HTR-8/SVneo (cell line): ENCODE measurements at regions not wholly inside any gene's neighbourhood (a gene's known extent, or its start where the extent isn't known, plus 50 kb on each side); places are given as distances from the start of the nearest gene placed in this dataset.

Experiments used
- DNase-seq: peaks from one replicate; pipeline ENCODE4 v3.0.0; 2011; ENCODE audit warnings: low spot score, mixed read lengths; ENCODE audit not compliant: insufficient read length
- FAIRE-seq: peaks from 2 replicates; lab custom pipeline; 2011; peaks lifted over from hg19 to GRCh38; lab: Jason Lieb, UNC

DNA sequence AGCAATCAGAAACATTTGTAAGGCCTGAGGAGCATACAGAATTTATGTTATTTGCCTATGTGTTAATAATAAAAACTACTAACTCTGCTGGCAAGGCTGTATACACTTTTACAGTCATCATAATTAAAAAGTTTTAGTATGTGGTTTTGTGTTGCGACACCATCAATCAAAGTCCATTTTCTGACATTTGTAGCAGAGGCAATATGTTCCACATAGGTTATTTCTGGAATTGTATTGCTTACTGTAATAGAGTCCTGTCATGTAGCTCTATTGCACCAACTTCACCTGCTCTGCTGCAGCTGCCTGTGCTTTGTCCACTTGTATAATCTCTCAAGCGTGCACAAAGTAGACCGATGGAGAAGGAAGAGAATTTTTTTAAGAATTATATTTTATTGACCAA, 501.8 kb downstream of the HACE1 start:
- FAIRE-seq (no peak), DNase-seq (no peak)

DNA sequence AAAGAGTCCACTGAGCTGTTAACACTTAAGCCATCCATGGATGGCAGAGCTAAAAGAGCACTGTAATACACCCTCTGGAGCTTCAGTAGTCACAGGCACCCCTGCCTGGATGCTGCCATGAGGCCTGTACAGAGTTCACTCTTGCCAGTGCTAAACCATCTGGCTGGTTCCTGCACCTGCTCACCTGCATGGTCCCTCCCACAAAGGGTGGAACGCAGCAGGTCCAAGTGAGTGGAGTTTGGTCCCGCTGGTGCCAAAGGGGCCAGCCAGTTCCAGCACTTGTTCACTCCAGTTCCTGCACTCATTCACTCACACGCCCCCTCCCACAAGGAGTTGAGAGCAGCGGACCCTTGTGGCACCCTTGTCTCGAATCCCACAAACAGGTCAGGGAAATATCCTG, 503.5 kb downstream of the HACE1 start:
- FAIRE-seq (no peak), DNase-seq (no peak)

DNA sequence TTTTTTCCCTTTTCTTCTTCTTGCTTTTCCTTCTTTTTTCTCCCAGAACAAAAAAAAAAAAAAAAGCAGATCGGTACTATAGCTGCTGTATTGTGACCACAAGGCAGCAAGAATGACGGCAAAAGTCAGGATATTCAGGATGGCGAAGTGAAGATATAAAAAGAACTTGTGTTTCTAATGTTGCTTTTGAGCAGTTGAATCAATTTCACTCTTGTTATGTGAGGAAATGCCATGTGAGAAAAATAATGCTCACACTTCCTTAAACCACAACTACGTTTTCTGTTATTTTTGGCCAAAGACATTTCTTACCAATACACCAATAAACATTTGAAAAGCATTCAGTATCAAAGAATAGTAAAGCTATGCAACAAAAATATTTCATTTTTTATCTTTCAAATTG, 510.5 kb downstream of the HACE1 start:
- FAIRE-seq (no peak), DNase-seq (no peak)

DNA sequence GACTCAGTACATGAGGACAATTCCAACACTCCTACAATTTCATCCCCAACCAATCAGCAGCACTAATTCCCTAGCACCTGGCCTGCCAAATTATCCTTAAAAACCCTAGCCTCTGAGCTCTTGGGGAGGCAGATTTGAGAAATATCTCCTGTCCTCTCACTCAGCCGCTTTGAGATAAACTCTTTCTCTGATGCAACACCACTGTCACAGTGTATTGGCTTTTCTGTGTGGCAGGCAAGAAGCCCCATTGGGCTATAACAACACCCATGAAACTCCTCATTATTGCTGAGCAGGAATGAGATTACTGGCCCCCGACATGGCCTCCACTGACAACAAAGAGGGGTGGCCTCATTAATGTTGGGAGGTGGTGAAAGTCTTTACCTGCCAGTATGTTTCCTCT, 515.5 kb downstream of the HACE1 start:
- FAIRE-seq (no peak), DNase-seq (no peak)

DNA sequence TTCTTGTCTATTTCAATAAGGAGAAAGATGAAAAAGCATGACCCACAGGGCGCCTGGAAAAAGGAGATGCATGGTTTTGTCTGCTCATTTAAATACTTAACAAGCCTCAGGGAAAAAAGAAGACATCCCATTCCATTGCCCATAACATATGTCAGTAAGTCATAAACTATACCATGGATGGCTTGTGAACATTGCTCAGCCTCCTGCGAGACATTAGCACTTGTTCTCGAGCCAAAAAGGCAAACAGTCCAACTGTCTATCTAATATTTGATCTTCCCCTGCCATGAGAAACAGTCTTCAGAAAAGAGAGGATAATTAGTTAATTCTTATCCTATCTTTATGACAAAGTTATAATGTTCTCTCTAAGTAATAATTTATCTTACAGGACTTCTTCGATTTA, 527.4 kb downstream of the HACE1 start:
- FAIRE-seq (no peak), DNase-seq (no peak)

DNA sequence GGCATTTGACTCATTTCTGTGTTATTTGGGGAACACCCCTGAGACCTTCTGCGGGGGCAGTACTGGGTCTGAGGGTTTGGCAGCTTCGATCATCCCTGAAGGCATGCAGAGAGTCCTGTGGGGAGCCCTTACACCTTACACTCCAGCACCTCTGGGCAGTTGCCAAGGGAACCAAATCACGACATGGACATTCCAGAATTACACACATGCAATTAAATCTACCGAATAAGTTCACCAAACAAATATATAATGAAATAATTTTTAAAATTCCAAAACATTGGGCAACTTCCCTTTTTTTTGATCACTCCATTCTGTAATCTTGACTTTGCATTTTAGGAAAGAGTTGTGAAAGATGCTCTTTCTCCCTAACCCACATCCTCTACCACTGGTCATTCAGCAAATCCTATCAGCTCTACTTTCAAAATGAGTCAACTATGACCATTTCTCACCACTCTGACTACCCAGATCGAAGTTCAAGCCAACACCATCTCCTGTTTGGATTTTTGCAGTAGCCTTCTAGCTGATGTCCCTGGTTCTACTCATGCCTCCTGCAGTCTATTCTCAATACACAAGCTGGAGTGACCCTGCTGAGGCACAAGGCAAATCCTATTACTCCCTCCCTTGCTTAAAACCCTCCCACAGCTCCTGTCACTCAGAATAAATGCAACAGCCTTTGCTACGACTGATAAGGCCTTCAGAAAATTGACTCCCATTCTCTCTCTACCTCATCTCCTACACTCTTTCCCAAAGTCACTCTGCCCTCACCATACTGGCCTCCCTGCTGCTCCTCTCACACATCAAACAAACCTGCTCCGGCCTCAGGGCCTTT, 533.3 kb downstream of the HACE1 start:
- no peak for FAIRE-seq

DNA sequence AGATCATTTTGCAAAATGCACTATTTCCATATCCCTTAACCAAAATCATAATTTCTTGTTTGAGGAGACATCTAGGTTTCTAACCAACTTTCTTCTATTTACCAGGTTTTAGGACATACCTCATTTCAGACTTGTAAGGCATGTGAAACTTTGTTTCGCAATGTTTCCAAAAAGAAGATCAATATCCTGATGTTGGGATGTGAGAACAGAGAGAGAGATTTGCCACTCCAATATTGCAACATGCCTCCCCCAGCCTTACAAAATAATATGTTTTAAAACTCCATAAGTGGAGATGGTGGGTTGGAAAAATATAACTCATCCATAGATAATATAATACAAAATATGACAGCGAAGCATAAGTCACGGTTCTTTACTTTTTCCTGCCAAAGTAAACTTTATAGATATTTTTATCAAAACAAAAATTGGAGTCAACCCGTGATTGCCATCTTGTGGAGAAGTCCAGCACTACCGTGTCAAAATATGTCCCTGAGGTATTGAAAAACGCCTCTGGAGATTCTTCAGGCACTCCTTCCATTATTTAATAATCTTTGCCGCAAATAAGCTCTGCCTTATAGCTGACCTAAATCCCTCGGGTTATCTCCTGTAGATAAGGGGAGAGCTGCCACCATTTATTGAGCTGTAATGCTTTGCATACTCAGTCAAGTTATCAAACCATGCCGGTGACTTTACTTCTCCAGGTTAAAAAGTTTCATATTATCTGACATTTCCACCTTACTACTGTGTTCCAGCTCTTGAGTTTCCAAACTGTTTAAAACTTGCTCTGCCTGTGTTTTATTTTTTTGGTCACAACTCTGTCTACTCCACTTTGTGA, 534.2 kb downstream of the HACE1 start:
- FAIRE-seq = no peak
- peak; percentile 20 for DNase-seq

More for the DNA sequence above, 533.3 kb downstream of the HACE1 start:
- no peak for DNase-seq

DNA sequence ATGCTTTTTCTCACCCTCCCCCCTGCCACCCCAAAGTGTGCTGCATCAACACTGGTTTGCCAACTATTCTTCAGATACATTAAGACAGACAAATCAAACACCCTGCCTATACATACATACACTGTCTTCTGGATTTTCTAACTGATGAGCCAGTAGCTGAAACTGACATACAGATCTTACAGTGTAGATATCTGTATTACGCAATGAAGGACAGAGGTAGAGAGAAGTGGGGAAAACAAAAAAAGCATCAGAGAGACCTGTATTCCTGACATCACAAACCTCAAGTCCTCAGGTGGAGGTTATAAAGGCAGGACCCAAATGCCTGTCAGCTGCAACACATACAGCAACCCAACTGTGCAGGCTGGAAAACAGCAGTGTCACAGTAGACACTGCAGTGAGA, 535.4 kb downstream of the HACE1 start:
- DNase-seq (no peak), FAIRE-seq (no peak)

DNA sequence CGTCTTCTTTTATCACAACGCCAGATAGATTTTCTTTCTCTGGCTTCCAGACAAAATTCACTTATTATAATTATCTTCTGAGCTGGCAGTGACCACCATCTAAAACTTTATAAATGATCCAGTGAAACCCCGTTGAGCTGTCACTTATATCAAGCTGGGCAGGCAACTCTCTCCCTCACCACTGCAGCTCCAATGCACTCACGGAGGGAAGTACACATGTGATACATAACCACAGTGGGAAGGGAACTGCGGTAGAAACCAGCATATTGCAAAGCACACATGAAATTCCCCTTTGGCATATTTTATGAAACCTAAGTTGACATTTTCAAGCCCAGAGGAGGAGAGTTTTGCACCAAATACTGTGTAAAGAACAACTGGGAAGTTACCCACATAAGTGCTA, 536.9 kb downstream of the HACE1 start:
- DNase-seq = no peak

DNA sequence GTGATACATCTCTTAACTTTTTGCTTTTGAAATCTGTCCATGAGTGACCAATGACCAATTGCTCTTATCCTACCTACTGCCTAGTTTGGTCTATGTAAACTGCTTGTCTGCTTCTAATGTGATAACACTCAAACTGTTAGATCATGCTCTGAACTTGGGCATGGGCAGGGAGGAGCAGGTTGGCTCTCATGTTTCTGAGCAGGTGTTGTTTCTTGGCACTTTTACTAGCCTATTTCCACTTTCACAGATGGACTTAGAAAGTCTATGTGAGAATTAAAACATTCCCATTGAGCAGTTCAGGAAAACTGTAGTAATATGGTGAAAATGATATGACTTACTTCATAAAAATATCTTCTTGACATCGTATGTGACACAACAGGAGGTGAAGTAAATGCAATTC, 538.4 kb downstream of the HACE1 start:
- DNase-seq = no peak
- no peak for FAIRE-seq

More for the DNA sequence above, 536.9 kb downstream of the HACE1 start:
- FAIRE-seq = no peak

DNA sequence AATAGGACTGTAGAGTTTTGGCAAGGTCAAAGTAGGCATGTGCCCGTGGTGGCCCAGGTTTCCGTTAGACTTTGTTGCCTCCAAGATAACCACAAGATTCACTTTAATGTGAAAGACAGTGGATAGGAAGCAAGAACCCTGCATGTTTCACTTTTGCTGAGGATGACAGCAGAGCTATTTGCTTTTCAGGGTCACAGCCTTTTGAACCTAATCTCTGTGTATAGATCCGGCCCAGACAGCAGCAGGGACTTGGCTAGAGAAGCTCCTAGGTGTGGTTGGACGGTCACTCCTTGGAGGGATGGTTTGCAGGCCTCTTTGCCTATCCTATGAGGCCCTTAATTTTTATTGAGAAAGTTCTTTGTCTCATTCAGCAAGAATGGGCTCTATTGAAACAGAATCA, 538.8 kb downstream of the HACE1 start:
- no peak for FAIRE-seq
- no peak for DNase-seq

DNA sequence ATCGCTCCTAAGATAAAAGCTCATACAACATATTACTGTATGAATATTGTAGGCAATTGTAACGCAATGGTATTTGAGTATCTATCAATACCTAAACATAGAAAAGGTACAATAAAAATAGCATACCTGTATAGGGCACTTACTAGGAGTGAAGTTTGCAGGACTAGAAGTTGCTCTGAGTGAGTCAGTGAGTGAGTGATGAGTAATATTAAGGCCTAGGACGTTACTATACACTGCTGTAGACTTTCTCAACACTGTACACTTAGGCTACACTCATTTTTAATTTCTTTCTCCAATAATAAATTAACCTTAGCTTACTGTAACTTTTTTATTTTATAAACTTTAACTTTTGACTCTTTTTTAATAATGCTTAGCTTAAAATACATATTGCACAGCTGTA, 546.9 kb downstream of the HACE1 start:
- DNase-seq (no peak), FAIRE-seq (no peak)

DNA sequence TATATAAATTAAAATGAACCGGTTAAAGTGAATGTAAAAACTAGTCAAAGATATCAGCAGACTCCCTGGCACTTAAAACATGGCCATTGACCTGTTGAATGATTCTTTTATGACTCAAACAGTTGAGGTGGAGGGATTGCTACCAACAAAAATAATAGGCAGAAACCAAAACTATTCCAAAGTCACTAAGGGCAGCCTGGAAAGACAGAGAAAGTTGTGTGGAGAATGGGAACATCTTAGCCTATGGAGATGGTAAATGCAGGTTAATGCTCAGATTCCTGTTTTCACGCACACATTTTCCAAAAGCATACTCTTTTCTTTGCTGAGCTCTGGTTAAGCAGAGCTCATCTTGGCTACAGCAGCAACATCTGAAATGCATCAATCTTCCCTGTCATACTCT, 553.5 kb downstream of the HACE1 start:
- DNase-seq (no peak), FAIRE-seq (no peak)

DNA sequence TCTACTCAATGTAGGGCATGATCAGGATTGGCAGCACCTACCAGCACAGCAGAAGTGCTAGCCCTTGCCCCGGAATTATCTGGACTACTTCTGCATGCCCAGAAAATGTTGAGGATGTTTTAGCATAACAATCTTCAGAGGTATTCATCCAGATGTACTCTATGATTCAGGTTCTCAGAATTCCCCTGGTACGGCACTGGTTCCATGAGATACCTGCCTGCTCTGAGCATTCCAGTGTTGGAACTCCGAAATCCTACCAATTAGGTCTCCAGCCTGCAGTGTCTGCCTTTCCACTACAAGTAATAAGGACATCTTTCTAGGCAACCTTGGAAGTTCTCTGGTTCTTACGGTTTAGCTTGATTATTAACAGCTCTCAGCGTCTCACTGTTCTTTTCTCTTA, 554.5 kb downstream of the HACE1 start:
- DNase-seq (no peak), FAIRE-seq (no peak)

DNA sequence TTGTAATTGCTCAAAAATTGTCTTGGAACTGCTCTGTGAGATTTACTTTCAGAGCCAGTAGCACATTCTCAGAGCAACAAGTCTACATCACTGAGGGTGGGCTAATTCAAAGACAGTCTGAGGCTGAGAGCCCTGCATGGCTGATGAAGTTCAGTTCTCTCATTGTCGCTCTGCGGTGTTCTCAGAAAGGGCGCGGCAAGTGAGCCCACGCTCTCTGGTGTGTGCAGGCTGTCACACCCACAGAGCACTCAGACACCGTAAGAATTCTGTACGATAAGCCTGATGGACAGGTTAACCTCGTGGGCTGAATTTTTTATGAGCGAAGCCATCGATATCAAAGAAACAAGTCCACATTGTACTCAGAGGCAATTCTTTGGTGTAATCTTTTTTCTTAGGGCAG, 557.8 kb downstream of the HACE1 start:
- FAIRE-seq = no peak
- no peak for DNase-seq

DNA sequence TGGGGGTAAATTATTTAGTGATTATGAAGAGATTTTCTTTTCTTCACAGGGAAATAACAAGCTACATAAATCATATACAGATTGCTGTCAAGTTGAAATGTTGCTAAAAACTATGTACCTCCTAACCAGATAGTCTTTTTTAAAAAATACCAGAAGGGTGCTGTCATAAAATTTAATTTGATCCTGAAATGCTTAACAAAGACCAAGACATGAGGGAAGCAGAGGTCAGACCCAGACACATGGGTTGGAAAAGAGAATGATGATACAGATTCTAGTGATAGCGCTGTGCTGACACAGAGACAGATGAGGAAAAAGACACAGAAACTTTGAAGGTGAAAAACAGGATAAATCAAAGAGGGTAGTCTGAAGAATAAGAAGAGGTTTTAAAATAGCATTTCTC, 573.1 kb downstream of the HACE1 start:
- no peak for DNase-seq
- no peak for FAIRE-seq

DNA sequence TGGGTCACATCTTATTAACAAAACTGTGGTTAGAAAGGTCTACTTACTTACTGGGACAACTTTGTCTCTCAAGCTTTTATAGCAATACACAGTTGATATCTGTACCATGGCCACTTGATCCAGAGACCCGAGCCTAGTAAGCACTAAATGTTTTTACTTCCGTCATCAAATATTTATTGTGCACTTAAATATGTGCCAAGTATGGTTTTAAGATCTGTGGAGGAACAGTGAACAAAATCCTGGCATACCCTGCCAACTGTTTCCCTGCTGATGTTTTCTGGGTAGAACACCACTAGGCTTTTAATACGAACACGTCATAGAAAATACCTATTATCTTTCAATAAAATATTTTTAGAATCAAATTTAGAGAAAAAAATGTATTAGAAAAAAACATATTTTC, 574.8 kb downstream of the HACE1 start:
- FAIRE-seq (no peak), DNase-seq (no peak)

DNA sequence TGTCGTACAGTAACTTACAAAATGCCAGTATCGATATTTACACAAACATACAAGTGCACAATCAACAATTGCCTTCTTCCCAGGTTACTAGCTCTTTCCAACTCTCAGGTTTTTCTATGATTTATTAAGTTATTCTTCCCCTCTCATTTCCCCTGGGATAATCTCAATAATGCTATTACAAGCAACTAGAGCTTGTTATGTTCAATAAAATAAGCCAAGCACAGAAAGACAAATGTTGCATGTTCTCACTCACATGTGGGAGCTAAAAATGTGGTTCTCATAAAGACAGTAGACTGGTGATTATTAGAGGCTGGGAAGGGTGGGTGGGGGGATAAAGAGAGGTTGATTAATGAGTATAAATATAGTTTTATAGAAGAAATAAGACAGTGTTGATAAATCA, 577.1 kb downstream of the HACE1 start:
- DNase-seq (no peak), FAIRE-seq (no peak)

DNA sequence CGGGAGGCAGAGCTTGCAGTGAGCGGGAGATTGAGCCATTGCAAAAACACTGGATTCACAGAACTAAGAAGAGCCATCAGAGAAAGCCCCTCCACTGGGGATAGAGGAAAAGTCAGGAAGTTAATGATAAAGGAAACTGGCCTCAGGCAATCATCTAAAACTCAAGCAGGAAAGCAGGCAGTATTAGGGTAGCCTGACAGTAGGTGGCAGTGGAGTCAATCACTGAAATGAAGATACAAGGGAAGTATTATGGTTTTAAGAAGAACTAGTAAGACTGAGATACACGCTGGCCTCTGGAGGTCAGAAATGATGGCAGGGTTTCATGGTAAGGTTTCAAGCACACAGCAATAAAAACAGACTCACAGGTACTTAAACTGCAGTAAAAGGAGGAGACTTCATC, 578.3 kb downstream of the HACE1 start:
- FAIRE-seq (no peak), DNase-seq (no peak)

DNA sequence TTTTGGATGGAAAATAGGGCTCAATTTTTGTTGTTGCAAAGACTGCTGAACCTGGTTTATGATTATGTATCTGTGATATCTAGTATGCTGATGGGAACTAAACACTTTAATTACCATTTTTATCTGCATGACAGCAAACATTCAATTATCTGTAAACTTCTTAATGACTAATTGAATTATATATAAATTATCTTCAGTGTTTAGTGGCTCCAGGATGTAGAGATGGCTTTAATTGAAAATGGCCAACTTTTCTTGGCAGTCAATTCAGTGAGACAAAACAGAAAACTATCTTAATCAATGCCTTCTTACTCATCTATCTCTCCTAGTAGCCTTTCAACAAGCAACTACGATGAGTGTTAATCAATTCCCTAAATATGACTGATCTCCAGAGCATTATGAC, 591.3 kb downstream of the HACE1 start:
- DNase-seq (no peak), FAIRE-seq (no peak)

DNA sequence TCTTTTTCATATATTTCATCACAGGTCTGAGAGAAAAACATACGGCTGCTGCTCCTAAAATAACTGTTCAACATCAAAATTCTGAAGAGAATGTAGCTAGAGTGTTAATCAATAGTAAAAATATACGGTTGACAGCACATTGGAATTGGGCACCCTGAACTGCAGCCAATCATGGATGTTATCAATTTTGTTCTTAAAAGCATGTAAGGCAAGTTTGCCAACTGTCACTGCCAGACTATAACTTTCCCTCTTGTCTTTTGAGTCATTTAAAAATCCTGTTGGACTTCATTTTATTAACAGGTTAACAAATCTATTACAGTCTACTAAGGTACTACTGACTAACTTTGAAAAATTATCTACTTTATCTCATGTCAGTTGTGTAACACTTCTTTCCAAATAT, 592.8 kb downstream of the HACE1 start:
- DNase-seq (no peak), FAIRE-seq (no peak)

DNA sequence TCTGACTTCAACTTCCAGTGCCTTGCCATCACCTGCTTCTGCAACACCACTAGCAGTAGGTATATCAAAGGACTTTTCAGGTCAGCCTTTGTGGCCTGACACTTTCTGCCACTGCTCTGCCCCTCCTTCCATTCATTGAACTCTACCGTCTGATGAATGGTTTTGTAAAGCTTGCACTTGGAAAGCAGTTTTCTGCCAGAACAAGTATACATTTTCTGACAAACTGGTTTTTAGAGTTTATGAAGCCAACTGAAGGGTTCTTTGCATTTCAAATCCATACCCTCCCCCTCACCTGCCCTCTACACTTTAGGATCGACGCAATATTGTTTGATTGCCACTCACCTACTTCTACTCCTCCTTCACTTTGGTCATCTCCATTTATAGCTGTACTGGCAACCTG, 603.1 kb downstream of the HACE1 start:
- DNase-seq (no peak), FAIRE-seq (no peak)
